ENCODE measurements at regions not wholly inside any gene's neighbourhood (a gene's known extent, or its start where the extent isn't known, plus 50 kb on each side); places are given as distances from the start of the nearest gene placed in this dataset.
"Not testable (repeated sequence)": the region's sequence is repeated elsewhere in the genome, so short reads cannot be mapped to it uniquely, and the experiment has no call there.

DNA sequence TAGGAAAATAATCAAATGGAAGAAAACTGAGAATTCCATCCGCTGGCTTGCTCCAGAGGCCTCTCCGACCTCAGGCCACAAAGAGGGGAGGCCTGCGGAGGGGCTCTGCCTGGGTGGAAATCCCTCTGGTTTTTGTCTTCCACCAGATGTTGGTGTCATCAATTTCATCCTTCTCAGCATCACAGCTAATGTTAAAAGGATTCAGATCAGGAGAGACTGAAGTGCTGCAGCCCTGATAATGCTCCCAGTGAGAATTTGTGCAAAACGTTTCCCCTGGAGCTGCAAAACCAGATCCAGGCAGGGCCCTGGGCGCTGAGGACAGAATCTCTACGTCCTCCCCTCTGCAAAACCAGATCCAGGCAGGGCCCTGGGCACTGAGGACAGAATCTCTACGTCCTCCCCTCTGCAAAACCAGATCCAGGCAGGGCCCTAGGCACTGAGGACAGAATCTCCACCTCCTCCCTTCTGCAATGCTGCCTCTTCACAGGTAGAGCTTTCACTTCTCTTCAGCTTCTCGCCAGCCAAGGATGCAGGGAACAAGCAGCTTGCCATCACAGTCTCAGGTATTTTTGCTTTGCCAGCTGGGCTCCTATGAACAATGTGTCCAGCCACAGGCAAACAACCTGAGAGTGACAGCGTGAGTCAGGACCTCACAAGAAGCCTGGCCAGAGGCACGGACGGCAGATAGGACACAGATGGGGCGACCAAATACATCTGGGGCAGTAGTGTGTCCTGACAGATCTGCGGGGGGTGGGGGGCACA is 81.2 kb downstream of the TMEM18 start:
- DNase-seq (ENCODE audit: low read depth in 1 of 2, low spot score in 1 of 2), result no peak

DNA sequence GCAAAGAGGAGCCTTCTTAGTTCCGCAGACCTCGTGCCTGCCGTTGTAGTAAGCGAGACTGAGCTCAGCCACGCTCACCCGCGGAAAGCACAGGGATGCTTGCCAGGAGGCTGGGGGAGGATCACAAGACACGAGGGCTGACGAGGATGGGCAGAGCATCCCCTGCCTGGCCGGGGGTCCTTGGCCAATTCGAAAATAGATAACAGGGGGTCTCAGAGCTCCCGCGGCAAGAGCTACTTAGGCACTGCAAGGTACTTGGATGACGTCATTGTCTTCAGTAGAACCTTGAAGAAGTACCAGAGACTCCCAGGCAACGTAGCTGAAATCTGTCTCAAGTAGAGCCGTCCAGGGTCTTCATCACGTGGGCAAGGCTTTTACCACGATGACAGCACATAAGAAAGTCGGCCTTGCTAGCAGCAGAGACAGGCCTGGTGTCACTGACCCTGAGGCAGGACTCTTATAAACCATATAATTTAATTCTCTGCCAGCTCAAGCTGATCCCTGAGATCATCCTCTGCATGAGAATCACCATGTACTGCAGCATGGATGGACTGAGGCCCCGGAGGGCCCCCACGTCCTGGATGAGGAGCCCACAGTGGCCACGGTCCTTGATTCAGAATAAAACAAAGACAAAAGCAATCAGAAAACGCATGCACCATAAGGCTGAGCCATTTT is 81.9 kb downstream of the TMEM18 start:
- no peak for DNase-seq (ENCODE audit: low read depth in 1 of 2, low spot score in 1 of 2)

DNA sequence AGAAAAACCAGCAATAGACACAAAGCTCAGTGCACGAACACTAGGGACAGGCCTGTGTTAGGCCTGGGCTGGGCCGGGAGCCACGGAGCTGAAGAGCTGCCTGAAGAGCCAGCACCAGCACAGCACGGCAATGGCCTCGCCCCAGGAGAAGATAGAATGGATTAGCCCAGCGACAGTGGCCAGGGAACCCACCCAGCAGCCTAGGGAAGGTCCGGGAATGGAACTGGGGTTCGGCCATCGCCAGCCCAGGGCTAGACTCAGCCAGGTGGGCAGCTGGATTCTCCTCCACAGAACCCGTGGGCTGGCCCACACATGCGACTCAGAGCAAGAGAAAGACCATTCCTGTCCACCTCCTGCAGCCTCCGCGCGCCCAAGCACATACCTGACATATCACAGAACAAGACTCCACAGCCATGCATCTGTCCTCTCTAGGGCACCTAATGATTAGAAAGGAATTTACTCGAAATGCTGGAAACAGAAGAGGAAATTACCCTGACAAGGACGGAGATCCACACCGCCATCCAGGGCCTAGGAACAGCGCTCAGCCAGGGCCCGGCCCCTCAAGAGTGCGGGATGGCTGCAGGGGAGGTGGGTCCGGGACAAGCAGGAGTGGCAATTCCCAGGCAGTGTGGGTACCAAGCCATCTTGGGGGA is 82.8 kb downstream of the TMEM18 start:
- no peak for DNase-seq (ENCODE audit: low read depth in 1 of 2, low spot score in 1 of 2)

DNA sequence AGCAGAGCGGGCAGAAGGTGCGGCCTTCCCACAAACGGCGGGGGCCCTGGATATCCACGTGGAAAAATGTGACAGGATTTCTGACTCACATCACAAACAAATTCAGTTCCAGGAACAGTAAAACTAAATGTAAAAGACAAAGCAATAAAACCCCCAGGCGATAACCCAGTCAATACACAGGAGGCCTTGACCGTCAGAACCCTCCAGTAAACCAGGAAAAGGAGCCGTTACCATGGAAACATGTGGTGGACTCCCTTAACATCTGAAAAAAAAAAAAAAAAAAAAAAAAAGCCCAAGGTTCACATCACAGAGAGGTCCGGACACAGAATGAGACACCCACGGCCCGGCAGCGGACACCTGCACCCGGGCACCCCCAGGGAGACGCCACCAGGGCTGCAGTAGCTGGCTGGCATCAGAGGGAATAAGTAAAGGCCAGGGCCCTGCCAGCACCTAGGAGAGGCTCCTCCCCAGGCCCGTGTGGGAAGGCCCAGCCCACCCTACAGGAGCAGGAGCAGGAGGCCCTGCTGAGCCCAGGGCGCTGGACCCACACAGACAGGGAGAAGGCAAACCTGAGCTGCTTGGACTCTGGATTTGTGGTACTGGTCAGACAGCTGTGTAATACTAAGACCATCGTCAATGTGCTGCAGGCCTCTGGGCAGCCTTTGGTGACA is 83.7 kb downstream of the TMEM18 start:
- DNase-seq (ENCODE audit: low read depth in 1 of 2, low spot score in 1 of 2), result no peak

DNA sequence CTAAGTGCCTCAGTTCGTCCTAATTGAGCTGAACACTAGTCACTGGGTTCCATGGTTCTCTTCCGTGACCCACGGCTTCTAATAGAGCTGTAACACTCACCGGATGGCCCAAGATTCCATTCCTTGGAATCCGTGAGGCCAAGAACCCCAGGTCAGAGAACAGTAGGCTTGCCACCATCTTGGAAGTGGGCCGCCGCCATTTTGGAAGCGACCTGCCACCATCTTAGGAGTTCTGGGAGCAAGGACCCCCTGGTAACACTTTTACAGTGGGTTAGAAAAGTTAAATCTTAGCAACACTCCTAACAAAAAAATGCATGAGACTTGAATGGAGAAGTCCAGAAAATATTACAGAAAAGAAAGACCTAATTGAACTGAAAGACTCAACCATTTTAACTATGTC is 84.5 kb downstream of the TMEM18 start:
- no peak for DNase-seq (ENCODE audit: low read depth in 1 of 2, low spot score in 1 of 2)

DNA sequence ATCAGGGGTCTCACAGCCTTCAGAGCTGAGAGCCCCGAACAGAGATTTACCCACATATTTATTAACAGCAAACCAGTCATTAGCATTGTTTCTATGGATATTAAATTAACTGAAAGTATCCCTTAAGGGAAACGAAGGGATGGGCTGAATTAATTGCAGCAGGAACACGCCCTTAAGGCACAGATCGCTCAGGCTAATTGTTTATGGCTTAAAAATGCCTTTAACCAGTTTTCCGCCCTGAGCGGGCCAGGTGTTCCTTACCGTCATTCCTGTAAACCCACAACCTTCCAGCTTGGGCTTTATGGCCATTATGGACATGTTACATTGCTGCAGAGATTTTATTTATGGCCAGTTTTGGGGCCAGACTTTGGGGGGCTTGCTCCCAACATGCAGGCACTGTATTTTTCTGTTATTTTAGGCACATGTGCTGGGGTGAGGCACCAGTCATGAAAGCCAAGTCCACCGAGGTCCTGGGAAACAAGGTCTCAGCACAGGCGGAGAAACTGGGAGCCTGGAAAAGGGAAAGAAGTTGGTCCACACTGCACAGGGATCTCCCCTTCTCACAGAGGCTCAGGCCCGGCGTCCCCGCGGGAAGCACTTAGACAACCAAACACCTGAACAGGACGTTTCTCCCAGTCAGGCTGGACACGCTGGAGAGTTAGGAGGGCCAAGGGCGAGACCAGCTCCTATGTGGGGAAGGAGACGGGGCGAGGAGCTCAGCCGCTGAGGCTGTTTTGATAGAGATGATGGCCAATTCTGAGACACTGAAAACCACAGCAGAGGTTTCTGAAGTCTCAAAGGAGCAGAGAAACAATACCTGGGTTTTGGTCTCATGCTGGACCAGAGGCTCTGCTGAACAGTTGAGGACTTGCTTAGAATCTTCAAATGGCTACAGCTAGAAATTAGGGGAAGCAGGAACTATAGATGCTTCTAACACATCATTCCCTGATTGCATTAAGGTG is 86.7 kb downstream of the TMEM18 start:
- no peak for DNase-seq (ENCODE audit: low read depth in 1 of 2, low spot score in 1 of 2)

DNA sequence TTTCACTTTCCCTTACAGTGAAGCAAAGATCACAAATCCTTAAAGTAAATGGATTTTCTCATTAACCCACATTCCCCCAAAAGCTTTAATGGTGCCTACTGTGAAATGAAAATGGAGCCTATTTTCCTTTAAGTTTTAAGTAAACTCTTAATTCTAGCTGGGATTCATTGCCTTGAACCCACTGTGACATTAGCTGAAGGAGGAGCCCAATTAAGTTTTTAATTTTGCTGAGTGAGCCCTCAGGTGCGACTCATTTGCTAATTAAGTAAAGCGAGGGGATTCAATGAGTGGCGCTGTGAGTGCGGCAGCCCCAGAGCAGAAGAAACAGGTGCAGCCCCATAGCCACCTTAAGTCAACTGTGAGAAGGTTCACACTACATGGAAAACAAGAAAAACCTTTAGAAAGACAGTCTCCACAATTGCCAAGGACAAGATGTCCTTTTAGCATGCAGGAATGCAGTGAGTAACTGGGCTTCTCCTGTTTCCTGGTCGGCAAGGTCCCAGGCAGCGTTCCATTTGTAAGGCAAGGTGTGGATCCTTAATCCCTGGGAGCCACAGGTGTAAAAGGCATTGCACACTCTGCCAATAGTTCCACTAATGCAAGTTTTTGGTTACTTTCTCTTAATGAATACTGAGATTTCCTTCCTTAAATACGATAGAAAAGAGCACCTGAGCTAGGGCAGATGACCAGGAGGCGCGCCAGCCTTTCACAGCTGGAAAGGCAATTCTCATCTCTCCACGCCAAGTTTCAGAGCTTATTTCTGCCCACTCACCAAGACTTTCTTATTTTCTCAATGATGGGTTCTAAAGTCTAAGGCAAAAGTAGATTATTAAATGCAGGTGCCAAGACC is 87.7 kb downstream of the TMEM18 start:
- DNase-seq (ENCODE audit: low read depth in 1 of 2, low spot score in 1 of 2), result no peak

DNA sequence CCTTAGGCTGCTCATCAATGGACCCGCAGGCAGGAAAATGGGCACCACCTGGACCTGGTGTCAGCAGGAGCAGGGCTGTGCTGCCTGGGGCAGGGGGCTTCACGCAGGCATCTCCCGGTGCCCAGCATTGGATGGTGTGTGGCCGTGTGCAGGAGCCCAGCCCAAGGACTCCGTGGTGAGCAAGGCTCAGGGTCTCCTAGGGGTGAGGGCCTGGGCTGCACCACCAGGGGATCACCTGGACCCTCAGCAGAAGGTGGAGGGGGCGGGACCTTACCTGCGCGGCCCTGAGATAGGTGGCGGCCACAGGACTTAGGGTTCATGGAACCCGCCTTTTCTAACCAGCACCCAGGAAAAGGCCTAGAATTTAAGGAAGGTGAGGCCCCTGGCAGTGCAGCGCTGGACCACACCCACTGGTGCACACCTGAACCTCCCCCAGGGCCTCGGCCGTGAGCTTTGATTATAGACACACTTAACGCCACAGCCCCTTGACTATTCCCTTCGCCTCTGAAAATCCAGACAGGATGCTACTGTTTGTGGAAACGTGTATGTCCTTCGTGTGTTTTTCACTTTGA is 89.0 kb downstream of the TMEM18 start:
- DNase-seq (ENCODE audit: low read depth in 1 of 2, low spot score in 1 of 2), result no peak

DNA sequence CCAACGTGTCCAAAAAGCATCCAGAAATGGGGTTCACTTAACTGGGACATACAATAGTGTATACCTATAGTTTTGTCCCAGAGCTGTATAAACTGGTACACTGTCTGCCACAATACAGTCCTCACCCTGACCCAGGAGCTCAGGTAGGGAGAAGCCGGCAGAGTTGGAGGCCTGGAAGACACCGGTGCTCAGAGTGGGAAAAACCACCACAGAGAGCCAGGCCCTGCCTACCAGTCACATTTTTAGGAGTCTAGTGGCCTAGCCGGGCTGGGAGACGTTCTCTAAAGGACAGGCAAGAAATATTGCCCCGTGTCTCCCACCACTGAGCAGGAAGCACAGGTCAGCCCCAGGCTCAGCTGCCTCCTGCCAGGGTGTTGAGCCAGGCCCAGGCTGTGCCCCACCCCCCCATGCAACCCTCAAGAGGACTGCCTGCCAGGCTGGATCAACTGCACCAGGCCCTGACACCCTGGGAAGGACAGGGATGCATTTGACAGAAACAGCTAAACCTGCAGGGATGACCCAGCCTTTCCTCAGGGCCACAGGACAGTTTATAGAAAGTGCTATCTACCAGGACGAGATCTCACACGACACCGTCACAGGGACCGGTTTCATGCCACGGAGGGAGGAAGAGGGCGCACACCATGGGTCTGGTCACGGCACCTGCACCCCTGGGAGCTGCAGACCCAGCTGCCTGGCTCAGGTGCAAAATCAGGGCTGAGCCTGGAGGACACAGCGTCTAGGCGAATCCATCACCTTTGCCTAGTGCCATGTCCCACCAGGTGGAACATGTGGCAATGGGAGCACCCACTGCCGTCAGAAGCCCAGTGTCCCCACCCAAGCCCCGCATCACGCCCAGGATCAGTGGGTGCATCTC is 89.9 kb downstream of the TMEM18 start:
- no peak for DNase-seq (ENCODE audit: low read depth in 1 of 2, low spot score in 1 of 2)

DNA sequence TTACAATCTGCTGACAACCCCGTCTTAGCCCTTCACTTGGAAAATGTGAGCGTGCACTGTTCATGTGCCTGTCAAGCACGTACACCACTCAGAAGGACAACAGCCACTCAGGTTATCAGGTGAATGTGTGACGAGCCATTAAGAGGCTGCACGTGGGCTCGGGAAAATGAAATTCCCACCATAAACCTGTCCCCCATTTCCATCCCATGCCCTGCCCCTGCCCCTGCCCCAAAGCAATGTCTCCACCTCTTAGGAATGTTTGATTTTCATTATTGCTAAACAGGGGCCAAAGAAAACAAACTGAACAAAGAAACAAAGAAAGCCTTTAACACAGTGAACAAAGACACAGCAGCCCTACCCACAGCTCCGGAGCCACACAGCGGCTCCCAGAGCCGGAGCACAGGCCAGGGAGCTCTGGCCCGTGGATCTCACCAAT is 90.5 kb downstream of the TMEM18 start:
- no peak for DNase-seq (ENCODE audit: low read depth in 1 of 2, low spot score in 1 of 2)

DNA sequence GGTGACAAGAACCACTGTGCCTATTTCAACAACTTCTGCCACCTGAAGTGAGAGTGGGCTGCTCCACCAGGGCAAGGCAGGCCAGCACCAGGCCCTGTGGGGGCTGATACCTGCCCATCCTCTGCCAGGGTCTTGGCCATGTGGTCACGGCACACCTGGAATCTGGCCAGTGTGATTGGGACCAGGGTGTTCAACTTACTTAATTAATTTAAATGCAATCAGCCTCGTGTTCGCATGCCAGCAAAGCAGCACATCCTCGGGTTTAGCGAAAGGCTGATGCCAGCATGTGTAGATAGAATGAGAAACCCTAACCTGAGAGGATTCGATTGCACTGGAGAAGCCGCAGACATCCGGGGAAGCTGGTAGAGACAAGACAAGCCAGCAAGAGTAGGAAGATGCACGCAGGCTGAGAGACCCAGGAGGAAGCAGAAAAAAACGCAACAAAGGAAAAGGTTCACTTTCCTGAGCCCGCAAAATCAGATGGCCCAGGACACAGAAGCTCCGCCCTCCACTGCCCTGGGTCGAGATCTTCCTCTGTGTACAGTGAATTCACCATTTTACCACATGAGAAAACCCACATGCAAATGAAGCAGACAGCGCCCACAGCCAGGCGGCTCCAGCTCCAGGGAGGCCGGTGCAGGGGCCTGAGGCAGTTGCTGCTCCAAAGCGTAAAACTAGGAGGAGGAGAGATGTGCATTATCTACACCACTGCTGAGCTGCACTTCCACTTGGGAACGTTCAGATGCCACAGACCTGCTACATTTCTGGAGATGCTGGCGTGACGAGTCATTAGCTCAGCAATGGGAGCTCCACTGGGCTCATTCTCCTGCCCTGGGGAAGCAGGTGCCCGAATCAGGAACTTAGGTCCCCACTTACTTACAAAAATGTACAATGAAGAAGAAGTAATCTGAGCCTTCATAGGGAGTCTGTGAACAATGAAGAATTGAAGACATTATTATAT is 92.1 kb downstream of the TMEM18 start:
- peak in 1 of 2 donors; percentile 19 for DNase-seq (ENCODE audit: low read depth in 1 of 2, low spot score in 1 of 2)

DNA sequence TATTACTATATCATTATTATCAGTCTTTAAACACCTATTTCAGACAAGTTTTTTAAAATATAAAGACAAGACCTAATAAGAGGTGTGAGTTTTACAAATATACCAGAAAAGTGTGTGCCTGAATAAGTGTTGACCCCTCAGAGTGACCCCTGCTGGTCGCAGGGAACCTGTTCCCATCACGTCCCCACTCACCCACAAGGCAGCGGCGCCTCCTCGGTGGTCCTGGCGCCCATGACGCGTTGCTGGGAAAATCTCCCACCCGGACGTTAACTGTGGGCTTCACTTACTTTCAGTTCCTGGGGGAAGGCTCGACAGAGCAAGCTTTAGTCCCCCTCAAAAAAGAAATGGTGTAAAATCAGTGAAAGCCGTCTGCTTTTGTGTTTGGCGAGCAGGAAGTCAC is 93.5 kb downstream of the TMEM18 start:
- no peak for DNase-seq (ENCODE audit: low read depth in 1 of 2, low spot score in 1 of 2)

DNA sequence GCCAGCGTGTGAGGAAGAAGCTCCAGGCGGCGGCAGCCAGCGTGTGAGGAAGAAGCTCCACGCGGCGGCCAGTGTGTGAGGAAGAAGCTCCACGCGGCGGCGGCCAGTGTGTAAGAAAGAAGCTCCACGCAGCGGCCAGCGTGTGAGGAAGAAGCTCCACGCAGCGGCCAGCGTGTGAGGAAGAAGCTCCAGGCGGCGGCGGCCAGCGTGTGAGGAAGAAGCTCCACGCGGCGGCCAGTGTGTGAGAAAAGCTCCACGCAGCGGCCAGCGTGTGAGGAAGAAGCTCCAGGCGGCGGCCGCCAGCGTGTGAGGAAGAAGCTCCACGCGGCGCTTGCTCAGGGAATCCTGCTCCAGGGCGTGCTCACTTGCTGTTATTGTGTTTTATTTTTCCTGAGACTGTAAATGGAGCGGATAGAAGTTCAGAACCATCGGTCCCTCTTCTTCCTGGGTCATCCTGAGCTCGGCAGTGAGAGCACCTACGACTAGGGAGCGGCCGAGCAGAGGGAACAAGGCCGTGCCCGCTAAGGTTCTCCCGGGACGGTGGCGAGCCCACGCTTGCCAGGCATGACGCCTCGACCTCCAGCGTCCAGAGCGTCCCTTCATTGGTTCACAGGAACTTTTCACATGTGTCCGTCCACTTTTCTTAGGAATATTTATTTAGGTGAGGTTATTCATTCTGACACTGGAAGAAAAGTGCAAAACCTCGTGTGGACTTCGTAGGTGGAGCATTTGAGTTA is 94.2 kb downstream of the TMEM18 start:
- DNase-seq (ENCODE audit: low read depth in 1 of 2, low spot score in 1 of 2), result no peak

DNA sequence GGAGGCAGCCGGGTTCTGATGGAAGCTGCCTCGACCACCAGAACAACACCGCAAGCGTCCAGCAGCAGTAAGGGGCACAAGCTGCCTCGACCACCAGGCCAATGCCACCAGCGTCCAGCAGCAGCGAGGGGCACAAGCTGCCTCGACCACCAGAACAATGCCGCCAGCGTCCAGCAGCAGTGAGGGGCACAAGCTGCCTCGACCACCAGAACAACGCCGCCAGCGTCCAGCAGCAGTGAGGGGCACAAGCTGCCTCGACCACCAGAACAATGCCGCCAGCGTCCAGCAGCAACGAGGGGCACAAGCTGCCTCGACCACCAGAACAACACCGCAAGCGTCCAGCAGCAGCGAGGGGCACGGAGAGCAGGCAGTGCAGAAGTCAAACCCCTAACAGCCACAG is 94.9 kb downstream of the TMEM18 start:
- not testable (repeated sequence) for DNase-seq (ENCODE audit: low read depth in 1 of 2, low spot score in 1 of 2)

DNA sequence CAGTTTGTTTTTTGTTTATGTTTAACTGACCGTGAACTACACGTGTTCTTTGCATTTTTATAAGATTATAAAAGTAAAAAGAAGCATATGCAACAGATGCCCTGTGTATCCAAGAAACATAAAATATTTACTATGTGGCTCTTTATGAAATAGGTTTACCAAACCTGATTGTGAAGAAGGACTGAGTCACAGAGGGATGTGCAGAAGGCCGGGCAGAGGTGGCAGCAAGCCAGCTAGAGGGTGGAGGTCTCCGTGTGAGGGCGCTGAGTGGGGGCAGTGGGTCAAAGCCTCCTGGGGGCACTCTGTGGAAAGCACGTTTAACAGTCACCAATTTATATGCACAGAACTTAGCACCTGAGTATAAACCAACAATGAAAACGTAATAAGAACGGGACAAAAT is 97.2 kb downstream of the TMEM18 start:
- DNase-seq (ENCODE audit: low read depth in 1 of 2, low spot score in 1 of 2), result no peak

DNA sequence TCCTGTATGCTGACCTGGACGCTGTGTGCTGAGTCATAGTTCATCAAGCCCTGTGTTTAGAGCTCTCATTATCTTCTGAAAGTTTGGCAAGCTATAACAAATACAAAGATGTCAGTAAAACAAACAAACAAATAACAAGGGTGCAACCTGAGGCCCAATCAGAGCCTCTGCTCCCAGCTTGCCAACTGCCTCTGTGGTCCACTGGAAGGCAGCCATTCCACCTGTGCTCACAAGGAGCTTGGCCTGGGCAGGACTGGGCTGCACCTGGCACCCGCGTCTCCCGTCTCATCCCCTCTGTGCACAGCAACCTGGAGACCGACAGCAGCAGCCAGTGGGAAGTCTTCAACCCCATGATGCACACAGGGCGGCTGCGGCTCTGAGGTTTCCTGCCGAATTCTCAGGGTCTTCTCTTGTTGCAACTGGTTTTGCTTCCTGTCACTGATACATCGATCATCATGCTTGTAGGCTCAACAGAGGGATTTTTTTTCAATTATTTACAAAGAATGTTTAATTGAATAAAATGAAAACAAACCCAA is 97.8 kb downstream of the TMEM18 start:
- DNase-seq (ENCODE audit: low read depth in 1 of 2, low spot score in 1 of 2), result no peak

Data from activated CD4-positive, alpha-beta T cell treated with anti-CD3 and anti-CD28 coated beads, Interleukin-2, amount 50 U/mL, for 24 hours (primary cell).